RWPE2 (cell line): ENCODE measurements at regions not wholly inside any gene's neighbourhood (a gene's known extent, or its start where the extent isn't known, plus 50 kb on each side); places are given as distances from the start of the nearest gene placed in this dataset.
A peak's percentile ranks its signal among the peaks of the same experiment; 100 is the strongest.

Experiments
- ATAC-seq: fragments of 200-7000 bp; cut with Tn5 transposase; 3 replicates; pipeline ENCODE4 v1.9.1; 2021; ENCODE audit warnings: low read depth
- DNase-seq: peaks from one replicate; pipeline ENCODE4 v3.0.0-alpha.2; 2020; ENCODE audit warnings: low spot score
- H3K27ac ChIP-seq: fragments of 450-650 bp; 2 replicates; pipeline ENCODE4 v1.5.1; 2017; ENCODE audit warnings: mild to moderate bottlenecking; ENCODE audit not compliant: poor library complexity, severe bottlenecking
- H3K27me3 ChIP-seq: fragments of 250-450 bp; sonication (Bioruptor Pico); 2 replicates; pipeline ENCODE4 v1.5.1; 2021; ENCODE audit warnings: mild to moderate bottlenecking, moderate library complexity; ENCODE audit not compliant: insufficient read depth, poor library complexity, severe bottlenecking
- H3K36me3 ChIP-seq: fragments of 250-450 bp; sonication (Bioruptor Pico); 2 replicates; pipeline ENCODE4 v1.5.1; 2020; ENCODE audit warnings: low read depth, mild to moderate bottlenecking, moderate library complexity
- H3K4me1 ChIP-seq: fragments of 250-450 bp; sonication (Bioruptor Pico); 2 replicates; pipeline ENCODE4 v1.5.1; 2021; ENCODE audit warnings: mild to moderate bottlenecking, moderate library complexity; ENCODE audit not compliant: insufficient read depth, poor library complexity, severe bottlenecking
- H3K4me3 ChIP-seq: fragments of 250-450 bp; sonication (Bioruptor Pico); 2 replicates; pipeline ENCODE4 v1.5.1; 2021; ENCODE audit warnings: mild to moderate bottlenecking, moderate library complexity; ENCODE audit not compliant: severe bottlenecking
- H3K9me3 ChIP-seq: fragments of 250-450 bp; sonication (Bioruptor Pico); 2 replicates; pipeline ENCODE4 v1.5.1; 2021; ENCODE audit warnings: mild to moderate bottlenecking, moderate library complexity; ENCODE audit not compliant: severe bottlenecking
- TF ChIP-seq, protein P1 (sequence below): fragments of 450-650 bp; IDR thresholded peaks from one replicate; pipeline ENCODE4 v1.5.1; 2017; ENCODE audit warnings: mild to moderate bottlenecking, moderate library complexity; ENCODE audit not compliant: poor library complexity, severe bottlenecking

DNA sequence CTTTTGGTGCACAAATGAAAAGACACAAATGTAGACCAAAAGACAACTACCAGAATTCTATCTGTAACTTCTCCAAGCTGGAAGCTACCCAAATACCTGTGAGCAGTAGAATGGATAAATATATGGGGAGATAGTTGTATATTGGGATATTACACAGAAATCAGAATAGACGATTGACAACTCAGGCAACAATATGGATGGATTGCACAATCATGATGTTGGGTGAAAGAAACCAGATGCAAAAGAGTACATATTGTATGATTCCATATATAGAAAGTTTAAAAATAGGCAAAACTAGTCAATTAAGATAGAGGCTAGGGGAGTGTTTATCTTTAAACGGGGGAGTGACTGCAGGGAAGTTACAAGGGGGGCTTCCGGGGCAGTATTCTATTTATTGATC, 77.5 kb upstream of the NKD1 start:
- peaks cover 9% of the 10 kb centered on the region for H3K4me1 ChIP-seq
- no peaks in the 10 kb centered on the region for H3K36me3 ChIP-seq
- H3K27ac ChIP-seq = no peak overlapping the region
- DNase-seq (no peak), ATAC-seq (no peak)
- no peak overlapping the region for H3K4me3 ChIP-seq
- no peaks in the 10 kb centered on the region for H3K9me3 ChIP-seq
- H3K27me3 ChIP-seq = no peaks in the 10 kb centered on the region
- TF ChIP-seq, protein P1, sequence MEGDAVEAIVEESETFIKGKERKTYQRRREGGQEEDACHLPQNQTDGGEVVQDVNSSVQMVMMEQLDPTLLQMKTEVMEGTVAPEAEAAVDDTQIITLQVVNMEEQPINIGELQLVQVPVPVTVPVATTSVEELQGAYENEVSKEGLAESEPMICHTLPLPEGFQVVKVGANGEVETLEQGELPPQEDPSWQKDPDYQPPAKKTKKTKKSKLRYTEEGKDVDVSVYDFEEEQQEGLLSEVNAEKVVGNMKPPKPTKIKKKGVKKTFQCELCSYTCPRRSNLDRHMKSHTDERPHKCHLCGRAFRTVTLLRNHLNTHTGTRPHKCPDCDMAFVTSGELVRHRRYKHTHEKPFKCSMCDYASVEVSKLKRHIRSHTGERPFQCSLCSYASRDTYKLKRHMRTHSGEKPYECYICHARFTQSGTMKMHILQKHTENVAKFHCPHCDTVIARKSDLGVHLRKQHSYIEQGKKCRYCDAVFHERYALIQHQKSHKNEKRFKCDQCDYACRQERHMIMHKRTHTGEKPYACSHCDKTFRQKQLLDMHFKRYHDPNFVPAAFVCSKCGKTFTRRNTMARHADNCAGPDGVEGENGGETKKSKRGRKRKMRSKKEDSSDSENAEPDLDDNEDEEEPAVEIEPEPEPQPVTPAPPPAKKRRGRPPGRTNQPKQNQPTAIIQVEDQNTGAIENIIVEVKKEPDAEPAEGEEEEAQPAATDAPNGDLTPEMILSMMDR = no peak

DNA sequence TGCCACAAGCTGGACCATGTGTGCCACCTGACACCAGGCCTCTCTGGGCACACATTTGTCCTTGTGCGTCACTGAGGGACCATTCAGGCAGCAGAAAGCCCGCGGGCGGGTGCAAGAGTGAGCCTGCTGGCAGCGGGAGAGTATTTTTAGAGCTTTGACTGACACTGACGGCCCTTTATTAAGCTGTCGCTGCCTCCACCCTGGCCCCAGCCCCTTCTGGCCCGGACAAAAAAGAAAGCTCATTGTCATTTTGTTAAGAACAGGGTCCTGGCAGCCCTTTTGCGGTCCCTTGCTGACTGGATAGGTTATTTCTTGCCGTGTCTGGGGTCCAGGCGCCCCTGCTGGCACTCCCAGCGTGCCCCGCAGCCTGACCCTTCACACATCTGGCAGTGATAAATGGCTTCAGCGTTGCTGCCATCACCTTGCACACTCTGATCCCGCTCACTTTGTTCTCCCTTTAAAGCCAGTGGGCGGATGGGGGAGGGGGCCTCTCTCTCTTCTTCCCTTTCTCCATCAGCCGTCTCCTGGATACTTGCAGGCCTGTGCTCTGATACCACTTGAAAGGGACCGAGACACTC, 78.4 kb upstream of the NKD1 start:
- no peaks in the 10 kb centered on the region for H3K27me3 ChIP-seq
- H3K4me1 ChIP-seq = peaks cover 9% of the 10 kb centered on the region
- no peaks in the 10 kb centered on the region for H3K9me3 ChIP-seq
- TF ChIP-seq, protein P1 = no peak
- H3K27ac ChIP-seq = no peak overlapping the region
- no peak for DNase-seq
- H3K36me3 ChIP-seq = no peaks in the 10 kb centered on the region
- no peak overlapping the region for H3K4me3 ChIP-seq
- no peak for ATAC-seq

DNA sequence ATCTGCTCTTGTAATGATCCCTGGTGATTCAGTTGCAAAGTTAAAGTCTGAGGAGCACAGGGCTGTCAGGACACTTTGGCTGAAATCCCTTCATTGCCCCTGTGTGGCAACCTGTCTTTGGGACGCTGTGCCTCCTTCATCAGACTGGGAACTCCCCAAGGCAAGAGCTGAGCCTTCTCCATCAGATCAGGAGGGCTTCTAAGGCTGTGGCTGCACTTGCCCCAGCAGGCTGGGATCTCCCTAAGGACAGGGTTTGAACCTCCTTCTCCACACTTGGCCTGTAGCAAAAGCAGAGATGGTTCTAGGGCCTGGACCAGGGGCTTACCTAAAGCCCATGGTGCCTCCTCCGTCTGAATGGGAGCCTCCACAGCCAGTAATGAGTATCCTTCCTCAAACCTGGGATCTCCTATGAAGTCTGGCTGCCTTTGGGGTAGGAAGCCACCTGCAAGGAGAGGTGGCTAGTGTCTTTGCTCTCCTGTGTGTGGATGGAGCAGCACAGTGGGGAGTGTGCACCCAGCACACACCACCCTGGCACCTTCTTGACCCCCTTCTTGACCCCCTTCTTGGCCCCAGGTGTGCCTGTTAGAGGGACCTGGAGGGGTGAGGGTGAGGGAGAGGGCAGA, 79.0 kb upstream of the NKD1 start:
- Histone ChIP-seq H3K4me1 (peaks cover 8% of the 10 kb centered on the region), H3K4me3 (no peak overlapping the region), H3K27ac (no peak overlapping the region), H3K9me3 (no peaks in the 10 kb centered on the region), H3K36me3 (no peaks in the 10 kb centered on the region), H3K27me3 (no peaks in the 10 kb centered on the region)
- no peak for ATAC-seq
- DNase-seq = no peak
- TF ChIP-seq, protein P1 = no peak

DNA sequence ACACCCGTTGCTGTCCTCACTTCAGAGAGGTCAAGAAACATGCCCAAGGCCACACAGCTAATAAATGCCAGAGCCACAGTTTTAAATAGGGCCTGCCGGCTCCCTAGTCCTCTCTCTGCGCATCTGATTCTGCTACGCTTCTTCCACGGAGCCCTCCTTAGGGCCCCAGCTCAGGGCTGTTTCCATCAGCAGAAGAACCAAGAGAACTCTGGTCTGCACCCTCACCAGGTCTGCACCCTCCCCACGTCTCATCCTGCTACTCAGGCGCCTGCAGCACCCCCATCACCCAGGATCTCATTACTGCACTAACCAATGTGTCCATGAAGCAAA, 79.5 kb upstream of the NKD1 start:
- H3K9me3 ChIP-seq = no peaks in the 10 kb centered on the region
- H3K4me1 ChIP-seq = peaks cover 3% of the 10 kb centered on the region
- no peak overlapping the region for H3K4me3 ChIP-seq
- no peaks in the 10 kb centered on the region for H3K27me3 ChIP-seq
- H3K36me3 ChIP-seq = no peaks in the 10 kb centered on the region
- peak; percentile 42 for DNase-seq
- TF ChIP-seq, protein P1 = no peak
- no peak for ATAC-seq
- no peak overlapping the region for H3K27ac ChIP-seq
